Posterior vena cava (tissue), 2 donors: ENCODE measurements at regions not wholly inside any gene's neighbourhood (a gene's known extent, or its start where the extent isn't known, plus 50 kb on each side); places are given as distances from the start of the nearest gene placed in this dataset.
"Not testable (repeated sequence)": the region's sequence is repeated elsewhere in the genome, so short reads cannot be mapped to it uniquely, and the experiment has no call there.

Experiments used
- DNase-seq: peaks from one replicate; pipeline ENCODE4 v3.0.0-alpha.2; 2020; ENCODE audit warnings: low spot score
- intact Hi-C, 2 donors: fragments of 100-400 bp; cut with DNase I; formaldehyde crosslinking; loops; one replicate each; pipeline versions ENCODE4 v1.14.1 to v1.14.2; 2022 to 2023
- donor health status: DM: yes; HTN: yes; CAD: no.
- donor health status: DM: yes; HTN: yes; CAD: no.

- DNase-seq = peak; percentile 80
Measured at GRCh38 chr7:34320926-34321661, 336.9 kb upstream of the NPSR1 start.

DNA sequence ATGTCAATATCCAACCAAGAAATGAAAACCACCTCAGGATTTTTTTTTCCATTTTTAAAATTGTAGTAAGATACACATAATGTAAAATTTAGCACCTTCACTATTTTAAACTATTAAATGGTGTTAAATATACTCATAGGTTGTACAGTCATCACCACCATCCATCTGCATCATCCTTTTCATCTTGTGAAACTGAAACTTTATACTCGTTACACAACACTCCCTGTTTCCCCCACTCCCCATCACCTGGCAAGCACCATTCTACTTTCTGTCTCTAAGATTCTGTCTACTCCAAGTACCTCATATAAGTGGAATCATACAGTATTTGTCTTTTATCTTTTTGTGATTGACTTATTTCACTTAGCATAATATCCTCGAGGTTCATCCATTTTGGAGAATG, 335.2 kb upstream of the NPSR1 start:
- DNase-seq = no peak
- intact Hi-C loops = no loop called here

More at GRCh38 chr7:34320926-34321661, 336.9 kb upstream of the NPSR1 start:
- intact Hi-C loops = no loop called here

- intact Hi-C loops = no loop called here
Measured at GRCh38 chr7:34327681-34328080, 330.3 kb upstream of the NPSR1 start.

GRCh38 chr7:34330308-34330707, 327.7 kb upstream of the NPSR1 start:
- intact Hi-C loops = no loop called here
- DNase-seq = no peak

More at GRCh38 chr7:34327681-34328080, 330.3 kb upstream of the NPSR1 start:
- DNase-seq = no peak

DNA sequence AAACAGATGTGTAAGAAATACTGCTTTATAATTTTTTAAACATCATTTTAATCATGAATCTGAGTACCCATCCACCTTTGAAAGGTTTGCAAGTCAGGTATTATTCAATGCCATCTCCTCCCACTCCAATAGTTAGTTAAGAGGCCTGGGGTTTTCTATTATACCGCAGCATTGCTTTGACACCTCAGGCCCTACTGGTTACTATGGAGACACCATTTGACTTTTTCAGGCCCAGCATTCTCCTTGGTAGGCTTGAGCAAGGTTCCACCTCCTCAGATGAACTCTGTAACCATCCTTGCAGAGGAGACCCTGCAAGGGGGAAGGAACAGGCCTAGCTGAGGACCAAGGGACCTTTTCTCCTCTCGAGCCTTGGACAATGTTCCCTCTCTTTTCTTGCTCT, 326.9 kb upstream of the NPSR1 start:
- intact Hi-C loops = no loop called here
- no peak for DNase-seq

DNA sequence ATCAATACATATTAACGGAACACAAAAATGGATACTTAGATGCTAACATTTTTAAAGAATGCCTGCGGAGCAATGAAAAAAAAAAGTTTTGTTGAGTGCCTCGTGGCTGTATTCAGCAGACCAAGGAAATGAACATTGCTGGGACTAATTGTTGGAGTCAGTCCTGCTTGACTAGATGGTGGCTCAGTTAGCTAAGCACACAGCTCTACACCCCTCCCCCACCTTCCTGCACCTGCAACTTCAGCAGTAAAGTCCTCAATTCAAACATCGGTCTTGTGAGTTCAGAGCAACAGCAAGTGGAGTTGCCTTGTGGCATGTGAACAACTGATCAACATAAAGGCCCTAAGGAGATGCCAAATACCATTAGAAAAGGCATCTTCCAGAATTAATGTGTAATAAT, 326.0 kb upstream of the NPSR1 start:
- no peak for DNase-seq
- intact Hi-C loops = no loop called here

DNA sequence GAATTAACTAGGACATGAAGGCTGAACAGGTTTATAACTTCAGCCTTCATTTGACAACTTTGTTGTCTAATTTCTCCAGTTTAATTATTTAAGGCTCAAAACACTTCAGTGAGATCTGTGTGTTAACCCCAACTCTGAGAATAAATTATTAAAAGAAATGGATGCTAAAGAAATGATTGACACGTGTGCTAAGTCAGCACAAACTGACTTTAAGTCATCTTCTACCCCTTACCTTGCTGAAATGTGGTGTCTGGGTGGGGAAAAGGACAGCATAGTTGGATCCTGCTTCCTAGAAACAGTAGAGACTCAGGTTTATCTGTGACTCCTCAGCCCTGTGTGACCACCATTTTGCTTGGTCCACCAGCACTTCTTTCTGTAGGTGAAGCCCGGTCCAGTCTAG, 324.8 kb upstream of the NPSR1 start:
- intact Hi-C loops = no loop called here
- DNase-seq = no peak

DNA sequence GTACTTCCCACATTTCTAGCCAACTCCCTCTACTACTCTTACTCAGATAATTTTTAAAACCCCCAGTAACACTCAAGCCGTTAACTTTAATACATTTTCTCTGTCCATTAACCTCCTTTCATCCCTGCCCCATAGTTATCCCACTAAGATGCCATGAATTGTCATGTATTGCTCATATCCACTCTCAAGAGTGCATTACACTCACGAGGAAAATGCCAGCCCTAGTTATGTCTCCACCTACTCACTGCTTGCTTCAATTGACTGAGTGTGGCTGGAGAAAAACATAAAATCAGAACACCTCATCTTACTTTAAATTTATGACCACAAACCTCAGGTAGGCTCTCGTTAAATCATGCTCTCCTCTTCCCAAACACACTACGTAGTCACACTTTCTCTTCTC, 324.1 kb upstream of the NPSR1 start:
- no peak for DNase-seq
- intact Hi-C loops = no loop called here

DNA sequence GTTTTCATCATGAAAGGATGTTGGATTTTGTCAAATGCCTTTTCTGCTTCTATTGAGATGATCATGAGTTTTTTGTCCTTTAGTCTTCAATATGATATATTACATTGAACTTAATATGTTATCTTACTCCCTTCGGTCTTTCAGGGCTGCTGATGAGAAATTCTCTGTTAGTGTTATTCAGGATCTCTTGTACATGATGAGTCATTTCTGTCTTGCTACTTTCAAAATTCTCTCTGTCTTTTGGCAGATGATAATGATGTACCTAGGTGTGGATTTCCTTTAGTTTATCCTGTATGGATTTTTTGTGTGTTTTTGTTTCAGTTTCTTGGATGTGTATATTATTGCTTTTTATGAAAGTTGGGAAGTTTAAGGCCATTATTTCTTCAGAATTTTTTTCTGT, 320.9 kb upstream of the NPSR1 start:
- intact Hi-C loops = no loop called here
- DNase-seq = no peak

- no peak for DNase-seq
- intact Hi-C loops = no loop called here
Measured at GRCh38 chr7:34338961-34339526, 319.0 kb upstream of the NPSR1 start.

- intact Hi-C loops = no loop called here
- no peak for DNase-seq
Measured at GRCh38 chr7:34341326-34341725, 316.7 kb upstream of the NPSR1 start.

- intact Hi-C loops = no loop called here
- DNase-seq = no peak
Measured at GRCh38 chr7:34342387-34342786, 315.6 kb upstream of the NPSR1 start.

GRCh38 chr7:34343667-34344066, 314.4 kb upstream of the NPSR1 start:
- no peak for DNase-seq
- intact Hi-C loops = no loop called here

DNA sequence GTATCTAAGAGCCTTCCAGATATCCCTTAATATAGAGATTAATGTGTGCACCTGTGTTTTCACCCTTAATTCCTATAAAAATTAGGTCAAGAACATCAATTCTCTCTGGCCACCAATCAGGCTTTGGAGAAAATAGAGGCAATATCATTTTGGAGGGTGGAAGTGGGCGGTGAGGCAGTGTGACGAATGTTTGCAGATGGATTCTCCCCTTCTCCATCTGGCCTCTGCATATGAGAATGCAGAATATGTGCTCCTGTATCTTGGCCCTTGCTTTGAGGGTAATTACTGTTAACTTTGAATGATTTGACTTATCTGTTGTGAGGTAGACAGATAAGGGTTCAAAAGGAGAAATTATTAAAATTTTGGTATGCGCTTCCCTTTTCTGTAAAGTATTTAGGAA, 304.0 kb upstream of the NPSR1 start:
- intact Hi-C loops = no loop called here
- no peak for DNase-seq

GRCh38 chr7:34354899-34355298, 303.1 kb upstream of the NPSR1 start:
- intact Hi-C loops = no loop called here

GRCh38 chr7:34357068-34357467, 300.9 kb upstream of the NPSR1 start:
- no peak for DNase-seq
- intact Hi-C loops = no loop called here

More at GRCh38 chr7:34354899-34355298, 303.1 kb upstream of the NPSR1 start:
- DNase-seq = no peak

DNA sequence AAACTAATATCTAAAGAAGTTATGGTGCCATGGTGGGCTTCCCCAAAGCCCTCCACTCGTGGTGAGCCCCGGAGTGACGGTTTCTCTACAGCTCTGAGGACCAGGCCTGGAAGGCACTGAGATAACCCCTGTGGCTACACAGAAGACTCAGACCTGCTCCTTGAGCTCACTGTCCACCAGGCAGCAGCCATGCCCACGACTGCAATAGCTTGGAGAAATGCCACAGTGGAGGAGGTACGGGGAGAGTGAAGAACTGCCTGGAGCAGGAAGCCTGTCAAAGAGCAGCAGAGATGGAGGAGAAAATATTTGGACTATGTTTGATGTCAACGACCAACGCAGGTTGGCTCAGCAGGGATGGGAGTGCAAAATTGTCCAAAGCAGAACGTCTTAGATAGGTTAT, 300.1 kb upstream of the NPSR1 start:
- intact Hi-C loops = no loop called here
- DNase-seq = no peak

- intact Hi-C loops = not testable (repeated sequence)
Measured at GRCh38 chr7:34358578-34358977, 299.4 kb upstream of the NPSR1 start.

GRCh38 chr7:34361663-34362250, 296.3 kb upstream of the NPSR1 start:
- DNase-seq = no peak
- intact Hi-C loops = no loop called here

More at GRCh38 chr7:34358578-34358977, 299.4 kb upstream of the NPSR1 start:
- not testable (repeated sequence) for DNase-seq

- no peak for DNase-seq
- intact Hi-C loops = no loop called here
Measured at GRCh38 chr7:34362621-34363020, 295.4 kb upstream of the NPSR1 start.

- no peak for DNase-seq
Measured at GRCh38 chr7:34364130-34364529, 293.9 kb upstream of the NPSR1 start.

More at GRCh38 chr7:34364130-34364529, 293.9 kb upstream of the NPSR1 start:
- intact Hi-C loops = no loop called here
